Mesendoderm (in vitro differentiated cells): ENCODE measurements at regions not wholly inside any gene's neighbourhood (a gene's known extent, or its start where the extent isn't known, plus 50 kb on each side); places are given as distances from the start of the nearest gene placed in this dataset.
"Not testable (repeated sequence)": the region's sequence is repeated elsewhere in the genome, so short reads cannot be mapped to it uniquely, and the experiment has no call there.

Experiments used
- DNase-seq: peaks from one replicate; pipeline ENCODE4 v3.0.0; 2013
- H2AK5ac ChIP-seq: 2 replicates; pipeline ENCODE4 v1.6.1; 2013; ENCODE audit warnings: low read length, inconsistent platforms
- H2BK120ac ChIP-seq: 2 replicates; pipeline ENCODE4 v1.6.1; 2013; ENCODE audit warnings: low read depth, mild to moderate bottlenecking, low read length, moderate library complexity, mixed read lengths
- H2BK15ac ChIP-seq: replicated peaks from 2 replicates; pipeline ENCODE4 v1.6.1; 2013; ENCODE audit warnings: low read depth, mild to moderate bottlenecking, moderate library complexity
- H2BK5ac ChIP-seq: 2 replicates; pipeline ENCODE4 v1.6.1; 2013; ENCODE audit warnings: low read length, inconsistent platforms
- H3K18ac ChIP-seq: 2 replicates; pipeline ENCODE4 v1.6.1; 2013; ENCODE audit warnings: mild to moderate bottlenecking, low read length, mixed read lengths
- H3K23ac ChIP-seq: one replicate; pipeline ENCODE4 v1.6.1; 2013; ENCODE audit warnings: low read length
- H3K27ac ChIP-seq: 2 replicates; pipeline ENCODE4 v1.5.1; 2013; ENCODE audit warnings: low read depth, mild to moderate bottlenecking, inconsistent platforms, low read length, moderate library complexity
- H3K27me3 ChIP-seq: 2 replicates; pipeline ENCODE4 v1.6.1; 2013; ENCODE audit warnings: low read length, control low read depth, mild to moderate bottlenecking, inconsistent platforms; ENCODE audit not compliant: insufficient read depth, poor library complexity
- H3K36me3 ChIP-seq: 2 replicates; pipeline ENCODE4 v1.6.1; 2013; ENCODE audit warnings: low read length, inconsistent platforms; ENCODE audit not compliant: control insufficient read depth, insufficient read depth
- H3K4ac ChIP-seq: one replicate; pipeline ENCODE4 v1.6.1; 2013; ENCODE audit warnings: low read depth, mild to moderate bottlenecking, low read length, moderate library complexity
- H3K4me1 ChIP-seq: 2 replicates; pipeline ENCODE4 v1.6.1; 2013; ENCODE audit warnings: low read depth, low read length, inconsistent platforms; ENCODE audit not compliant: control insufficient read depth
- H3K4me2 ChIP-seq: 2 replicates; pipeline ENCODE4 v1.6.1; 2013; ENCODE audit warnings: low read length
- H3K4me3 ChIP-seq: 2 replicates; pipeline ENCODE4 v1.5.1; 2013; ENCODE audit warnings: mild to moderate bottlenecking, low read length
- H3K56ac ChIP-seq: one replicate; pipeline ENCODE4 v1.6.1; 2013; ENCODE audit warnings: low read length
- H3K79me1 ChIP-seq: 2 replicates; pipeline ENCODE4 v1.6.1; 2013; ENCODE audit warnings: low read length, inconsistent platforms
- H3K79me2 ChIP-seq: 2 replicates; pipeline ENCODE4 v1.6.1; 2013; ENCODE audit warnings: mild to moderate bottlenecking, low read length; ENCODE audit not compliant: control insufficient read depth, insufficient read depth
- H3K9ac ChIP-seq: 2 replicates; pipeline ENCODE4 v1.6.1; 2013; ENCODE audit warnings: low read length, inconsistent platforms
- H4K5ac ChIP-seq: one replicate; pipeline ENCODE4 v1.6.1; 2013; ENCODE audit warnings: low read length
- H4K8ac ChIP-seq: one replicate; pipeline ENCODE4 v1.6.1; 2013; ENCODE audit warnings: low read depth, mild to moderate bottlenecking, control low read depth, low read length, moderate library complexity
- WGBS: extraction: QIAGEN DNeasy Blood & Tissue Kit; methylation state at CpG from one replicate; pipeline ENCODE4 v1.1.7; 2013; ENCODE audit warnings: low lambda C conversion rate, missing lambda C conversion rate; ENCODE audit not compliant: insufficient coverage; ENCODE audit errors: extremely low coverage; 5-methylcytosine and 5-hydroxymethylcytosine counted together

- Histone ChIP-seq H3K27me3 (no peaks in the 10 kb centered on the region), H3K36me3 (no peaks in the 10 kb centered on the region), H3K18ac (no peak overlapping the region), H4K8ac (no peak overlapping the region), H2BK15ac (no peak overlapping the region), H3K4ac (no peak overlapping the region), H2AK5ac (no peak overlapping the region), H3K9ac (no peak overlapping the region), H3K27ac (no peak overlapping the region), H3K4me2 (no peak overlapping the region), H3K4me3 (no peak overlapping the region), H3K79me2 (no peaks in the 10 kb centered on the region), H3K56ac (no peak overlapping the region), H3K4me1 (no peaks in the 10 kb centered on the region), H2BK120ac (no peak overlapping the region), H3K79me1 (no peaks in the 10 kb centered on the region), H3K23ac (no peak overlapping the region), H4K5ac (no peak overlapping the region), H2BK5ac (no peak overlapping the region)
- DNase-seq = no peak
- no CpG with 5 or more reads among the region's 7 CpGs for WGBS
Measured at GRCh38 chr6:176766-177165, 115.5 kb upstream of the DUSP22 start.

- Histone ChIP-seq H3K4ac (no peak overlapping the region), H3K18ac (no peak overlapping the region), H3K23ac (no peak overlapping the region), H4K8ac (no peak overlapping the region), H3K4me3 (no peak overlapping the region), H3K27ac (no peak overlapping the region), H3K36me3 (no peaks in the 10 kb centered on the region), H3K79me2 (no peaks in the 10 kb centered on the region), H2BK120ac (no peak overlapping the region), H3K4me2 (no peak overlapping the region), H4K5ac (no peak overlapping the region), H2BK15ac (no peak overlapping the region), H3K56ac (no peak overlapping the region), H2AK5ac (no peak overlapping the region), H3K4me1 (no peaks in the 10 kb centered on the region), H3K9ac (no peak overlapping the region), H2BK5ac (no peak overlapping the region), H3K27me3 (no peaks in the 10 kb centered on the region), H3K79me1 (no peaks in the 10 kb centered on the region)
- no peak for DNase-seq
- no CpG with 5 or more reads among the region's 11 CpGs for WGBS
Measured at GRCh38 chr6:178119-178518, 114.2 kb upstream of the DUSP22 start.

GRCh38 chr6:178929-179328 lies 113.4 kb upstream of the DUSP22 start:
- H3K18ac ChIP-seq, H2BK15ac ChIP-seq, H3K56ac ChIP-seq, H4K5ac ChIP-seq, DNase-seq, H4K8ac ChIP-seq, H2BK120ac ChIP-seq, H3K79me1 ChIP-seq, H3K4me3 ChIP-seq, H3K23ac ChIP-seq, H3K36me3 ChIP-seq, H2AK5ac ChIP-seq, H2BK5ac ChIP-seq, H3K9ac ChIP-seq, H3K79me2 ChIP-seq, H3K4me1 ChIP-seq, H3K4ac ChIP-seq, H3K27ac ChIP-seq, H3K27me3 ChIP-seq, H3K4me2 ChIP-seq: not testable (repeated sequence)
- no CpG with 5 or more reads among the region's 5 CpGs for WGBS

- no peaks in the 10 kb centered on the region for H3K79me2 ChIP-seq
- no peak overlapping the region for H3K18ac ChIP-seq
- no CpG with 5 or more reads among the region's 29 CpGs for WGBS
- H3K4me3 ChIP-seq = no peak overlapping the region
- no peak overlapping the region for H2AK5ac ChIP-seq
- DNase-seq = no peak
- no peak overlapping the region for H3K23ac ChIP-seq
- H3K4me1 ChIP-seq = no peaks in the 10 kb centered on the region
- H4K5ac ChIP-seq = no peak overlapping the region
- H3K79me1 ChIP-seq = no peaks in the 10 kb centered on the region
- H3K56ac ChIP-seq = no peak overlapping the region
- H3K9ac ChIP-seq = no peak overlapping the region
- H2BK120ac ChIP-seq = no peak overlapping the region
- no peak overlapping the region for H3K4ac ChIP-seq
- H4K8ac ChIP-seq = no peak overlapping the region
- no peak overlapping the region for H3K27ac ChIP-seq
- H2BK5ac ChIP-seq = no peak overlapping the region
- H3K27me3 ChIP-seq = no peaks in the 10 kb centered on the region
- no peaks in the 10 kb centered on the region for H3K36me3 ChIP-seq
- no peak overlapping the region for H3K4me2 ChIP-seq
- H2BK15ac ChIP-seq = no peak overlapping the region
Measured at GRCh38 chr6:179340-179950, 112.8 kb upstream of the DUSP22 start.

GRCh38 chr6:180091-180694 lies 112.1 kb upstream of the DUSP22 start:
- H2BK120ac ChIP-seq, H3K27ac ChIP-seq, H2AK5ac ChIP-seq, H3K79me1 ChIP-seq, H2BK5ac ChIP-seq, H2BK15ac ChIP-seq, H3K4ac ChIP-seq, H3K4me1 ChIP-seq, H3K4me2 ChIP-seq, H3K9ac ChIP-seq, H3K27me3 ChIP-seq, H3K18ac ChIP-seq, H3K4me3 ChIP-seq, H3K79me2 ChIP-seq, H4K8ac ChIP-seq, H3K56ac ChIP-seq, DNase-seq, H3K36me3 ChIP-seq, H4K5ac ChIP-seq, H3K23ac ChIP-seq: not testable (repeated sequence)
- WGBS = no CpG with 5 or more reads among the region's 13 CpGs
